HEK293 (cell line): ENCODE measurements at regions not wholly inside any gene's neighbourhood (a gene's known extent, or its start where the extent isn't known, plus 50 kb on each side); places are given as distances from the start of the nearest gene placed in this dataset.

Experiments used
- CTCF ChIP-seq: fragments of 450-650 bp; formaldehyde crosslinking; IDR thresholded peaks from 2 replicates; pipeline ENCODE4 v1.5.1; 2016; ENCODE audit warnings: missing biosample characterization, missing genetic modification characterization
- FEZF1 ChIP-seq: fragments of 450-650 bp; formaldehyde crosslinking; IDR thresholded peaks from 2 replicates; pipeline ENCODE4 v1.5.1; 2016; ENCODE audit warnings: missing biosample characterization, missing genetic modification characterization
- KLF1 ChIP-seq: fragments of 450-650 bp; formaldehyde crosslinking; IDR thresholded peaks from 2 replicates; pipeline ENCODE4 v1.5.1; 2016; ENCODE audit warnings: missing biosample characterization, missing genetic modification characterization
- PBX3 ChIP-seq: sonication (generic); formaldehyde crosslinking; IDR thresholded peaks from 2 replicates; pipeline ENCODE4 v1.8.1; 2022; ENCODE audit warnings: mild to moderate bottlenecking, moderate library complexity, missing genetic modification reagents
- SCRT2 ChIP-seq: fragments of 450-650 bp; formaldehyde crosslinking; IDR thresholded peaks from 2 replicates; pipeline ENCODE4 v1.5.1; 2016; ENCODE audit warnings: missing biosample characterization, missing genetic modification characterization
- YY2 ChIP-seq: fragments of 450-650 bp; formaldehyde crosslinking; IDR thresholded peaks from 2 replicates; pipeline ENCODE4 v1.5.1; 2016; ENCODE audit warnings: missing biosample characterization, missing genetic modification characterization
- ZNF132 ChIP-seq: fragments of 450-650 bp; formaldehyde crosslinking; IDR thresholded peaks from 2 replicates; pipeline ENCODE4 v1.5.1; 2017; ENCODE audit warnings: missing biosample characterization, missing genetic modification characterization, borderline replicate concordance
- ZNF138 ChIP-seq: fragments of 450-650 bp; formaldehyde crosslinking; IDR thresholded peaks from 2 replicates; pipeline ENCODE4 v1.5.1; 2016; ENCODE audit warnings: missing biosample characterization, missing genetic modification characterization, borderline replicate concordance
- ZNF146 ChIP-seq: fragments of 450-650 bp; formaldehyde crosslinking; IDR thresholded peaks from 2 replicates; pipeline ENCODE4 v1.5.1; 2016; ENCODE audit warnings: missing biosample characterization, missing genetic modification characterization
- ZNF580 ChIP-seq: fragments of 450-650 bp; formaldehyde crosslinking; IDR thresholded peaks from 2 replicates; pipeline ENCODE4 v1.5.1; 2016; ENCODE audit warnings: missing biosample characterization, missing genetic modification characterization
- ZNF692 ChIP-seq: fragments of 450-650 bp; formaldehyde crosslinking; IDR thresholded peaks from 2 replicates; pipeline ENCODE4 v1.5.1; 2016; ENCODE audit warnings: missing biosample characterization, missing genetic modification characterization
- ZNF837 ChIP-seq: fragments of 450-650 bp; formaldehyde crosslinking; IDR thresholded peaks from 2 replicates; pipeline ENCODE4 v1.5.1; 2016; ENCODE audit warnings: missing biosample characterization, missing genetic modification characterization

GRCh38 chrX:124818033-124818432 is 471.7 kb downstream of the SH2D1A start:
- TF ChIP-seq CTCF (tag by site-specific recombination) (no peak), YY2 (no peak), PBX3 (no peak), ZNF837 (no peak), ZNF146 (tag by site-specific recombination) (no peak), KLF1 (tag by site-specific recombination) (no peak), SCRT2 (tag by site-specific recombination) (no peak), FEZF1 (tag by site-specific recombination) (no peak), ZNF138 (no peak), ZNF132 (no peak), ZNF692 (no peak), ZNF580 (tag by site-specific recombination) (no peak)
